Endothelial cell of umbilical vein (primary cell): ENCODE measurements at regions not wholly inside any gene's neighbourhood (a gene's known extent, or its start where the extent isn't known, plus 50 kb on each side); places are given as distances from the start of the nearest gene placed in this dataset.

Source experiments
- BruUV-seq: library from RNA; stranded (reverse); fragments of 400-500 nt; replicated peaks from 2 replicates; lab custom pipeline; 2021; lab: Mats Ljungman, UMichigan
- CTCF ChIA-PET: fragments of 300-600, 350-600 bp; sonication (Branson Sonifier 250); formaldehyde crosslinking; loops from one replicate; lab custom pipeline; 2021; ENCODE audit warnings: antibody characterized with exemption, inconsistent platforms; lab: Charles Lee
- POLR2A ChIA-PET: fragments of 300-600, 350-600 bp; sonication (Branson Sonifier 250); formaldehyde crosslinking; loops from one replicate; lab custom pipeline; 2021; ENCODE audit warnings: antibody characterized with exemption, inconsistent platforms; lab: Charles Lee
- DNase-seq: peaks from one replicate; pipeline ENCODE4 v3.0.0-alpha.2; 2011; ENCODE audit warnings: low read depth, low spot score
- FAIRE-seq: peaks from 2 replicates; lab custom pipeline; 2011; peaks lifted over from hg19 to GRCh38; lab: Jason Lieb, UNC
- H2AFZ ChIP-seq: 2 replicates; pipeline ENCODE4 v1.6.0; 2012; ENCODE audit warnings: low read depth, low read length, control low read depth, inconsistent platforms
- H3K27ac ChIP-seq: 2 replicates; pipeline ENCODE4 v1.5.1; 2011; ENCODE audit warnings: low read depth, mild to moderate bottlenecking, control low read depth, low read length, moderate library complexity; ENCODE audit not compliant: insufficient read depth
- H3K27me3 ChIP-seq, 2 experiments: 2 replicates each; pipeline versions ENCODE4 v1.6.0 to v1.6.1; 2011; ENCODE audit warnings: low read length in 2 of 2, mixed read lengths in 1 of 2; ENCODE audit not compliant: control insufficient read depth in 2 of 2, insufficient read depth in 2 of 2
- H3K36me3 ChIP-seq, 2 experiments: 2 replicates in 1 of 2; 3 replicates in 1 of 2; pipeline ENCODE4 v1.5.1; 2011; ENCODE audit warnings: low read length in 2 of 2, mild to moderate bottlenecking in 1 of 2, moderate library complexity in 1 of 2; ENCODE audit not compliant: control insufficient read depth in 2 of 2, insufficient read depth in 2 of 2; ENCODE audit errors: extremely low read depth in 1 of 2
- H3K4me1 ChIP-seq: 3 replicates; pipeline ENCODE4 v1.5.1; 2011; ENCODE audit warnings: mild to moderate bottlenecking, low read length; ENCODE audit not compliant: control insufficient read depth, insufficient read depth; ENCODE audit errors: extremely low read depth
- H3K4me2 ChIP-seq: 2 replicates; pipeline ENCODE4 v1.6.1; 2011; ENCODE audit warnings: low read length, control low read depth, mixed read lengths; ENCODE audit not compliant: insufficient read depth
- H3K4me3 ChIP-seq, 3 experiments: fragments of 200-600 bp in 1 of 3; sonication (generic), shearing (Covaris generic) in 1 of 3; replicated peaks in 1 of 3; 2 replicates each; pipeline ENCODE4 v1.5.1; 2011 to 2016; ENCODE audit warnings: control low read depth in 3 of 3, low read length in 3 of 3, mild to moderate bottlenecking in 2 of 3, inconsistent platforms in 1 of 3, low read depth in 1 of 3, moderate library complexity in 1 of 3; ENCODE audit not compliant: insufficient read depth in 1 of 3
- H3K79me2 ChIP-seq: 2 replicates; pipeline ENCODE4 v1.6.0; 2012; ENCODE audit warnings: low read length, inconsistent platforms; ENCODE audit not compliant: control insufficient read depth, insufficient read depth
- H3K9ac ChIP-seq: replicated peaks from 2 replicates; pipeline ENCODE3; 2011; ENCODE audit warnings: low read length, control low read depth; ENCODE audit not compliant: insufficient read depth; ENCODE audit errors: extremely low read depth
- H3K9me1 ChIP-seq: replicated peaks from 3 replicates; pipeline ENCODE4 v1.6.0; 2011; ENCODE audit warnings: mild to moderate bottlenecking, low read length; ENCODE audit not compliant: control insufficient read depth, insufficient read depth; ENCODE audit errors: extremely low read depth
- H3K9me3 ChIP-seq: replicated peaks from 2 replicates; pipeline ENCODE4 v1.5.1; 2012; ENCODE audit warnings: low read length, inconsistent platforms; ENCODE audit not compliant: control insufficient read depth, insufficient read depth
- H4K20me1 ChIP-seq: replicated peaks from 2 replicates; pipeline ENCODE3; 2011; ENCODE audit warnings: mild to moderate bottlenecking, low read length; ENCODE audit not compliant: control insufficient read depth, insufficient read depth; ENCODE audit errors: extremely low read depth
- EZH2 ChIP-seq: IDR thresholded peaks from 2 replicates; pipeline ENCODE4 v1.6.1; 2012; ENCODE audit warnings: borderline replicate concordance, low read depth, mild to moderate bottlenecking, moderate library complexity, low read length, inconsistent platforms; ENCODE audit not compliant: severe bottlenecking
- FOS ChIP-seq: IDR thresholded peaks from 2 replicates; pipeline ENCODE4 v1.6.1; 2011; ENCODE audit warnings: mild to moderate bottlenecking, low read length, moderate library complexity, borderline replicate concordance; ENCODE audit not compliant: insufficient read depth
- GATA2 ChIP-seq: IDR thresholded peaks from 2 replicates; pipeline ENCODE4 v1.7.0; 2011; ENCODE audit warnings: low read depth, mild to moderate bottlenecking, moderate library complexity, mixed read lengths, low read length; ENCODE audit not compliant: insufficient read length, insufficient read depth
- JUN ChIP-seq: IDR thresholded peaks from 2 replicates; pipeline ENCODE4 v1.6.1; 2011; ENCODE audit warnings: borderline replicate concordance, low read depth; ENCODE audit not compliant: insufficient read length, insufficient read depth
- MYC ChIP-seq: IDR thresholded peaks from one replicate; pipeline ENCODE4 v1.6.1; 2011; ENCODE audit warnings: mild to moderate bottlenecking, low read depth, low read length
- POLR2A ChIP-seq: IDR thresholded peaks from 2 replicates; pipeline ENCODE4 v1.6.1; 2012; ENCODE audit warnings: low read depth, mild to moderate bottlenecking, control low read depth, low read length
- POLR2AphosphoS5 ChIP-seq: IDR thresholded peaks from 2 replicates; pipeline ENCODE4 v1.6.1; 2012; ENCODE audit warnings: low read depth, mild to moderate bottlenecking, control low read depth, low read length, moderate library complexity; ENCODE audit not compliant: insufficient read depth
- dilution Hi-C: fragments of 300-500 bp; cut with MboI; formaldehyde crosslinking; loops from one replicate; pipeline ENCODE4 v1.15.0; 2019; ENCODE audit warnings: low sequenced_read_pairs; ENCODE audit not compliant: extremely low pct_ligation_motif_present
- intact Hi-C: fragments of 100-400 bp; cut with micrococcal nuclease; formaldehyde crosslinking; loops from one replicate; pipeline ENCODE4 v1.10.0; 2022
- TF ChIP-seq, protein P1 (sequence below), 2 donors: IDR thresholded peaks; 1 replicate in 1 of 2; 2 replicates in 1 of 2; pipeline ENCODE4 v1.5.1; 2011; ENCODE audit warnings: low read length in 2 of 2, mild to moderate bottlenecking in 2 of 2, moderate library complexity in 2 of 2, control low read depth in 1 of 2, inconsistent platforms in 1 of 2, low read depth in 1 of 2; ENCODE audit not compliant: insufficient read depth in 1 of 2; ENCODE audit errors: extremely low read depth in 1 of 2
- TF ChIP-seq, protein P2 (sequence below): IDR thresholded peaks from 2 replicates; pipeline ENCODE4 v1.6.1; 2011; ENCODE audit not compliant: insufficient read depth, insufficient read length

DNA sequence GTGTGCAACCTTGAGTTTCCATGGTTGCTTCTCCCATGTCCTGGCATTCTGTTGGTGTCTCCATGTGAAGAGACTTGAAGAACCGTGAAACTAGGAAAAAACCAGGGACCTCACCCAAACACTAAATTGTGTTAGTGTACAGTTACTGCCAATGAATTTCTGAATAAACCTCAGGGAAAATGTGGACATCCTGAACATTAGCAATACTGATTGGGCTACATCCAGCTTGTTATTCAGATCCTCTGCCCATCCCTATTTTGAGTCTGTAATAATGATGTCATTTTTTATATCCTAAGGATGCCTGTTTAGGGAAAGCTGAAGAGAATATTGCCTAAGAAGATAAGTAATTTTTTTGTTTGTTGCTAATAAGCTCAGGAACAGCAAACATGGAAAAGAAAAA is 262.7 kb downstream of the TMA16 start:
- no peak overlapping the region for H2AFZ ChIP-seq
- H3K27ac ChIP-seq = no peak overlapping the region
- POLR2A ChIA-PET = no interaction called here
- no TSS peak for BruUV-seq
- H3K4me3 ChIP-seq = no peak overlapping the region
- CTCF ChIA-PET = no interaction called here
- H3K9me3 ChIP-seq = peaks cover 2% of the 10 kb centered on the region
- H4K20me1 ChIP-seq = no peaks in the 10 kb centered on the region
- no peak for FAIRE-seq
- dilution Hi-C loops (no loop called here), intact Hi-C loops (no loop called here)
- no peaks in the 10 kb centered on the region for H3K79me2 ChIP-seq
- no peaks in the 10 kb centered on the region for H3K4me1 ChIP-seq
- no peak overlapping the region for H3K9ac ChIP-seq
- TF ChIP-seq, protein P1, sequence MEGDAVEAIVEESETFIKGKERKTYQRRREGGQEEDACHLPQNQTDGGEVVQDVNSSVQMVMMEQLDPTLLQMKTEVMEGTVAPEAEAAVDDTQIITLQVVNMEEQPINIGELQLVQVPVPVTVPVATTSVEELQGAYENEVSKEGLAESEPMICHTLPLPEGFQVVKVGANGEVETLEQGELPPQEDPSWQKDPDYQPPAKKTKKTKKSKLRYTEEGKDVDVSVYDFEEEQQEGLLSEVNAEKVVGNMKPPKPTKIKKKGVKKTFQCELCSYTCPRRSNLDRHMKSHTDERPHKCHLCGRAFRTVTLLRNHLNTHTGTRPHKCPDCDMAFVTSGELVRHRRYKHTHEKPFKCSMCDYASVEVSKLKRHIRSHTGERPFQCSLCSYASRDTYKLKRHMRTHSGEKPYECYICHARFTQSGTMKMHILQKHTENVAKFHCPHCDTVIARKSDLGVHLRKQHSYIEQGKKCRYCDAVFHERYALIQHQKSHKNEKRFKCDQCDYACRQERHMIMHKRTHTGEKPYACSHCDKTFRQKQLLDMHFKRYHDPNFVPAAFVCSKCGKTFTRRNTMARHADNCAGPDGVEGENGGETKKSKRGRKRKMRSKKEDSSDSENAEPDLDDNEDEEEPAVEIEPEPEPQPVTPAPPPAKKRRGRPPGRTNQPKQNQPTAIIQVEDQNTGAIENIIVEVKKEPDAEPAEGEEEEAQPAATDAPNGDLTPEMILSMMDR (IDR thresholded peaks at IDR 0.05; ENCODE audit: extremely low read depth in 1 of 2, insufficient read depth in 1 of 2, low read depth in 1 of 2, low read length in 2 of 2) = no peak
- no peak for TF ChIP-seq GATA2
- TF ChIP-seq, protein P2, sequence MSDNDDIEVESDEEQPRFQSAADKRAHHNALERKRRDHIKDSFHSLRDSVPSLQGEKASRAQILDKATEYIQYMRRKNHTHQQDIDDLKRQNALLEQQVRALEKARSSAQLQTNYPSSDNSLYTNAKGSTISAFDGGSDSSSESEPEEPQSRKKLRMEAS = no peak
- no peak for TF ChIP-seq JUN
- TF ChIP-seq EZH2 = no peak
- TF ChIP-seq POLR2AphosphoS5 = no peak
- TF ChIP-seq POLR2A = no peak
- no peak for TF ChIP-seq MYC
- TF ChIP-seq FOS = no peak
- no peaks in the 10 kb centered on the region for H3K36me3 ChIP-seq
- H3K4me2 ChIP-seq = no peak overlapping the region
- DNase-seq = no peak
- no peaks in the 10 kb centered on the region for H3K27me3 ChIP-seq
- no peaks in the 10 kb centered on the region for H3K9me1 ChIP-seq
